ENCODE measurements at regions not wholly inside any gene's neighbourhood (a gene's known extent, or its start where the extent isn't known, plus 50 kb on each side); places are given as distances from the start of the nearest gene placed in this dataset.

DNA sequence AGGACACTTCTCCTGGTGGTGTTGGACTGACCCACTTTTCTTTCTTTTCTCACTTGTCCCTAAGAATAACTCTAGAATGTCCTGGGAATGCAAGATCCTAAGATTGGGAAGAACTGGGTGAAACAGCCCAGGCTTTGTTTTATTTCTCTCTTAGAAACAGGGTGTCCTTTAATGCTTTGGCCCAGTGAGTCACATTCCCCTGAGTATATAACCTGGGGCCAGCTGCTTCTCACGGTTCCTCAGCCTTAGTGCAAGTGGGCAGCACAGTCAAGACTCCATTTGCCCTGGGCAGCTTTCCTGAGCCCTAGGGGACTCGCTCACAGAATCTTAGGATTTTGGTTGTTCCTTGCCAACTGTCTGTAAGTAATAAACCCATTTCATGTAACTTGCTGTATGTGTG, 355.0 kb downstream of the DSC3 start:
- TF ChIP-seq, protein P1, sequence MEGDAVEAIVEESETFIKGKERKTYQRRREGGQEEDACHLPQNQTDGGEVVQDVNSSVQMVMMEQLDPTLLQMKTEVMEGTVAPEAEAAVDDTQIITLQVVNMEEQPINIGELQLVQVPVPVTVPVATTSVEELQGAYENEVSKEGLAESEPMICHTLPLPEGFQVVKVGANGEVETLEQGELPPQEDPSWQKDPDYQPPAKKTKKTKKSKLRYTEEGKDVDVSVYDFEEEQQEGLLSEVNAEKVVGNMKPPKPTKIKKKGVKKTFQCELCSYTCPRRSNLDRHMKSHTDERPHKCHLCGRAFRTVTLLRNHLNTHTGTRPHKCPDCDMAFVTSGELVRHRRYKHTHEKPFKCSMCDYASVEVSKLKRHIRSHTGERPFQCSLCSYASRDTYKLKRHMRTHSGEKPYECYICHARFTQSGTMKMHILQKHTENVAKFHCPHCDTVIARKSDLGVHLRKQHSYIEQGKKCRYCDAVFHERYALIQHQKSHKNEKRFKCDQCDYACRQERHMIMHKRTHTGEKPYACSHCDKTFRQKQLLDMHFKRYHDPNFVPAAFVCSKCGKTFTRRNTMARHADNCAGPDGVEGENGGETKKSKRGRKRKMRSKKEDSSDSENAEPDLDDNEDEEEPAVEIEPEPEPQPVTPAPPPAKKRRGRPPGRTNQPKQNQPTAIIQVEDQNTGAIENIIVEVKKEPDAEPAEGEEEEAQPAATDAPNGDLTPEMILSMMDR (conservative IDR thresholded peaks at IDR 0.05; ENCODE audit: low read length) = no peak
- no peak for TF ChIP-seq EZH2phosphoT487 (IDR thresholded peaks at IDR 0.05; ENCODE audit: borderline replicate concordance)
